ENCODE measurements at regions not wholly inside any gene's neighbourhood (a gene's known extent, or its start where the extent isn't known, plus 50 kb on each side); places are given as distances from the start of the nearest gene placed in this dataset.

- H3K36me3 Mint-ChIP-seq (ENCODE audit: insufficient read depth, unreplicated experiment), result no peaks in the 10 kb centered on the region
- no peak overlapping the region for H3K27ac Mint-ChIP-seq (ENCODE audit: unreplicated experiment)
- no peaks in the 10 kb centered on the region for H3K9me3 Mint-ChIP-seq (ENCODE audit: unreplicated experiment)
- BruUV-seq (replicated peaks), result no TSS peak
- no peaks in the 10 kb centered on the region for H3K4me1 ChIP-seq
- H3K36me3 ChIP-seq (ENCODE audit: control insufficient read depth, insufficient read depth, low read length), result no peaks in the 10 kb centered on the region
- H3K27me3 Mint-ChIP-seq (ENCODE audit: insufficient read depth, unreplicated experiment), result no peaks in the 10 kb centered on the region
- H3K4me3 Mint-ChIP-seq (ENCODE audit: unreplicated experiment), result no peak overlapping the region
- CTCF ChIA-PET, result no interaction called here
- intact Hi-C loops (cut with micrococcal nuclease; ENCODE audit: unreplicated experiment), result no loop called here
- no peaks in the 10 kb centered on the region for H3K27me3 ChIP-seq (replicated peaks; ENCODE audit: control insufficient read depth, insufficient read depth, low read length)
- H3K4me3 ChIP-seq (ENCODE audit: low read depth, low read length), result no peak overlapping the region
- POLR2A ChIA-PET, result no interaction called here
- no peaks in the 10 kb centered on the region for H3K9me3 ChIP-seq
- DNase-seq, result no peak
- H3K4me1 Mint-ChIP-seq (ENCODE audit: low read depth, unreplicated experiment), result no peaks in the 10 kb centered on the region
- no peak for TF ChIP-seq CTCF (IDR thresholded peaks at IDR 0.05; ENCODE audit: insufficient read depth in 1 of 2, low read depth in 1 of 2, low read length in 1 of 2, severe bottlenecking in 1 of 2, unreplicated experiment in 1 of 2)
These were observed 608.4 kb downstream of the LRFN5 start for GRCh38 chr14:42214981-42215491.

GRCh38 chr14:42200957-42201356, 594.3 kb downstream of the LRFN5 start:
- no peak overlapping the region for H3K27ac Mint-ChIP-seq (ENCODE audit: unreplicated experiment)
- H3K9me3 ChIP-seq, result no peaks in the 10 kb centered on the region
- H3K9me3 Mint-ChIP-seq (ENCODE audit: unreplicated experiment), result no peaks in the 10 kb centered on the region
- no peak for TF ChIP-seq CTCF (IDR thresholded peaks at IDR 0.05; ENCODE audit: insufficient read depth in 1 of 2, low read depth in 1 of 2, low read length in 1 of 2, severe bottlenecking in 1 of 2, unreplicated experiment in 1 of 2)
- intact Hi-C loops (cut with micrococcal nuclease; ENCODE audit: unreplicated experiment), result no loop called here
- no peak for DNase-seq
- no peak overlapping the region for H3K4me3 ChIP-seq (ENCODE audit: low read depth, low read length)
- no peaks in the 10 kb centered on the region for H3K27me3 Mint-ChIP-seq (ENCODE audit: insufficient read depth, unreplicated experiment)
- H3K4me3 Mint-ChIP-seq (ENCODE audit: unreplicated experiment), result no peak overlapping the region
- no peaks in the 10 kb centered on the region for H3K27me3 ChIP-seq (replicated peaks; ENCODE audit: control insufficient read depth, insufficient read depth, low read length)
- no peaks in the 10 kb centered on the region for H3K36me3 ChIP-seq (ENCODE audit: control insufficient read depth, insufficient read depth, low read length)
- CTCF ChIA-PET, result no interaction called here
- no peaks in the 10 kb centered on the region for H3K36me3 Mint-ChIP-seq (ENCODE audit: insufficient read depth, unreplicated experiment)
- no peaks in the 10 kb centered on the region for H3K4me1 ChIP-seq
- BruUV-seq (replicated peaks), result no TSS peak
- POLR2A ChIA-PET, result no interaction called here
- no peaks in the 10 kb centered on the region for H3K4me1 Mint-ChIP-seq (ENCODE audit: low read depth, unreplicated experiment)

GRCh38 chr14:42198010-42198409, 591.3 kb downstream of the LRFN5 start:
- Histone ChIP-seq H3K4me1 (no peaks in the 10 kb centered on the region), H3K27me3 (replicated peaks; ENCODE audit: control insufficient read depth, insufficient read depth, low read length) (no peaks in the 10 kb centered on the region), H3K36me3 (ENCODE audit: control insufficient read depth, insufficient read depth, low read length) (no peaks in the 10 kb centered on the region), H3K9me3 (no peaks in the 10 kb centered on the region), H3K4me3 (ENCODE audit: low read depth, low read length) (no peak overlapping the region)
- Mint-ChIP-seq H3K4me3 (ENCODE audit: unreplicated experiment) (no peak overlapping the region), H3K36me3 (ENCODE audit: insufficient read depth, unreplicated experiment) (no peaks in the 10 kb centered on the region), H3K27ac (ENCODE audit: unreplicated experiment) (no peak overlapping the region), H3K27me3 (ENCODE audit: insufficient read depth, unreplicated experiment) (no peaks in the 10 kb centered on the region), H3K9me3 (ENCODE audit: unreplicated experiment) (no peaks in the 10 kb centered on the region), H3K4me1 (ENCODE audit: low read depth, unreplicated experiment) (no peaks in the 10 kb centered on the region)
- intact Hi-C loops (cut with micrococcal nuclease; ENCODE audit: unreplicated experiment), result no loop called here
- no peak for TF ChIP-seq CTCF (IDR thresholded peaks at IDR 0.05; ENCODE audit: insufficient read depth in 1 of 2, low read depth in 1 of 2, low read length in 1 of 2, severe bottlenecking in 1 of 2, unreplicated experiment in 1 of 2)
- ChIA-PET POLR2A (no interaction called here), CTCF (no interaction called here)
- BruUV-seq (replicated peaks), result no TSS peak
- no peak for DNase-seq

All from Caco-2 (cell line).